ENCODE measurements at regions not wholly inside any gene's neighbourhood (a gene's known extent, or its start where the extent isn't known, plus 50 kb on each side); places are given as distances from the start of the nearest gene placed in this dataset.
A peak's percentile ranks its signal among the peaks of the same experiment; 100 is the strongest.
"Not testable (repeated sequence)": the region's sequence is repeated elsewhere in the genome, so short reads cannot be mapped to it uniquely, and the experiment has no call there.

DNA sequence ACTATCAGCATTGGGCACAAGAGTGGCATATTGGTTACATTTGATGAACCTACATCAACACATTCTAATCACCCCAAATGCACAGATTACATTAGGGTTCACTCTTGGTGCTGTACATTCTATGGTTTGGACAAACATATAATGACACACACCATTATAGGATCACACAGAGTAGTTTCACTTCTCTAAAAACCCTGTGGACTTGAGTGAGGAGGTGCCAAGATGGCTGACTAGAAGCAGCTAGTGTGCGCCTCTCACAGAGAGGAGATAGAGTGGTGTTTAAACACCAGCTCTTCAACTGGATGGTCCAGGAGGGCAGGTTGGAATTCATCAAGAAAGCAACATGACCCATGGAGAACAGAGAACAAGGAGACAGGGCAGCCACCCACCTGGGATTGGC, 265.6 kb downstream of the TDRD3 start:
- H3K27ac ChIP-seq: no peak overlapping the region
- no peaks in the 10 kb centered on the region for H3K27me3 ChIP-seq
- intact Hi-C loops (cut with DNase I; ENCODE audit: low total_unique reads): no loop called here
- no peak for DNase-seq
- no peaks in the 10 kb centered on the region for H3K9me3 ChIP-seq
- no peaks in the 10 kb centered on the region for H3K4me1 ChIP-seq
- no peak overlapping the region for H3K4me3 ChIP-seq
- no peak for TF ChIP-seq CTCF (IDR thresholded peaks at IDR 0.05)
- no peak for TF ChIP-seq POLR2A (IDR thresholded peaks at IDR 0.05)
- H3K36me3 ChIP-seq: no peaks in the 10 kb centered on the region

DNA sequence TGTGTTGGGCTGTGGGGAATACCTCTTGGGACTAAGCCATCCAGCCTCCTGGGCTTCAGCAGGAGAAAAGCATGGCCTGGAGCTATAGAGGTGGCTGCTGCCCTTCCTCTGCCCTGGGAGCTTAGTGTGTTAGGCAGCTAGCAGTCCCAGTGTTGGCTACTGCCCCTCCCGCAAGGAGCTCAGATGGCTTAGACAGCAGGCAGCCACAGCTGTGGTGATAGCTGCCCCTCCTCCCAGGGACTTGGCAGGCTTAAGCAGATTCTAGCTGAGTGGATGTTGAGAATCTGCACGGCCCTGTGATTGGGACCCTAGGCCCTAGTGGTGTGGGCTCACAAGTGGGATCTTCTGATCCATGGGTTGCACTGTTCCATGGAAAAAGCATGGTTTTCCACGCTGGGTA, 264.5 kb downstream of the TDRD3 start:
- Histone ChIP-seq H3K36me3 (no peaks in the 10 kb centered on the region), H3K4me3 (no peak overlapping the region), H3K9me3 (no peaks in the 10 kb centered on the region), H3K27me3 (no peaks in the 10 kb centered on the region), H3K27ac (no peak overlapping the region), H3K4me1 (no peaks in the 10 kb centered on the region)
- TF ChIP-seq CTCF (IDR thresholded peaks at IDR 0.05) (no peak), POLR2A (IDR thresholded peaks at IDR 0.05) (no peak)
- intact Hi-C loops (cut with DNase I; ENCODE audit: low total_unique reads): no loop called here
- DNase-seq: no peak

GRCh38 chr13:60657586-60657985, 260.6 kb downstream of the TDRD3 start:
- H3K27me3 ChIP-seq; DNase-seq; H3K4me1 ChIP-seq; H3K9me3 ChIP-seq; intact Hi-C loops (cut with DNase I; ENCODE audit: low total_unique reads); H3K36me3 ChIP-seq; H3K4me3 ChIP-seq; H3K27ac ChIP-seq: not testable (repeated sequence)

- intact Hi-C loops (cut with DNase I; ENCODE audit: low total_unique reads): no loop called here
- H3K4me1 ChIP-seq: no peaks in the 10 kb centered on the region
- no peak for TF ChIP-seq POLR2A (IDR thresholded peaks at IDR 0.05)
- TF ChIP-seq CTCF (IDR thresholded peaks at IDR 0.05): no peak
- no peak for DNase-seq
- H3K27ac ChIP-seq: peak overlapping the region in 1 of 2 donors; percentile 22
- H3K27me3 ChIP-seq: no peaks in the 10 kb centered on the region
- H3K4me3 ChIP-seq: no peak overlapping the region
- no peaks in the 10 kb centered on the region for H3K9me3 ChIP-seq
- no peaks in the 10 kb centered on the region for H3K36me3 ChIP-seq
Observed at GRCh38 chr13:60655256-60655655, 258.2 kb downstream of the TDRD3 start.

DNA sequence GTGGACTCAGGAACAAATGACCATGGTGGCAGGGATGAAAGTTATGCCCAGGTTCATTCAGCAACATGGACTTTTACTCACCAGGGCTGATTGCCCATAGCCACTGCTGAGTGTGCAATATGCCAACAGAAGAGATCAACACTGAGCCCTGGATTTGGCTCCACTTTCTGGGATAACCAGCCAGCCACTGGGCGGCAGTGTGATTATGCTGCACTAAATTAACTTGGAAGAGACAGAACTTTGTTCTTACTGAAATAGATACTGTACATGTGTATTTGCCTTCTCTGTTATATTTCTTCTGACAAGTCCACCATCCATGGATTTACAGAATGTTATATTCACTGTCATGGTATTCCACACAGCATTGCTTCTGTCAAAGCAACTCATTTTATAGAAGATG, 257.4 kb downstream of the TDRD3 start:
- intact Hi-C loops (cut with DNase I; ENCODE audit: low total_unique reads): no loop called here
- peak in 1 of 2 donors; percentile 22 for DNase-seq
- TF ChIP-seq CTCF (IDR thresholded peaks at IDR 0.05) (peak in 3 of 4 experiments; percentile 25 to 50 (median 33)), POLR2A (IDR thresholded peaks at IDR 0.05) (no peak)
- Histone ChIP-seq H3K27ac (no peak overlapping the region), H3K4me3 (no peak overlapping the region), H3K9me3 (no peaks in the 10 kb centered on the region), H3K4me1 (no peaks in the 10 kb centered on the region), H3K27me3 (no peaks in the 10 kb centered on the region), H3K36me3 (no peaks in the 10 kb centered on the region)

DNA sequence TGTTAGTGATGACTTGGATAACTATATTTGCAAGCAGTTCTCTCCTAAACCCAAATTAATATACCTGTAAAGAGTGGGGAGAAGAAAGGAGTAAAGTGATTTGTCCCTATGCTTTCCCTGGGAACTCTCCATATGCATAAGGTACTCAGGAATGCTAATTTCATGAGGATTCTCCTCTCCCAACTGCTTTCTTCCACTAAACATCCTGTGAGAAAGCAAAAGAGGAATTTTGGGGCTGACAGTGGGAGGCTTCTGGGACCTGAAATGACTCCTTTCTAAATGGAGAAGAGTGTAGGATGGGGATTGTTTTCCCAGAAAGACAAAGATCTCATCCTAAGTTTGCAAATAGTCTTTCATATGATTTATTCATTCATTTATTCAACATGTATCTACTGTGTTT, 250.5 kb downstream of the TDRD3 start:
- H3K4me1 ChIP-seq: no peaks in the 10 kb centered on the region
- intact Hi-C loops (cut with DNase I; ENCODE audit: low total_unique reads): no loop called here
- TF ChIP-seq CTCF (IDR thresholded peaks at IDR 0.05) (no peak), POLR2A (IDR thresholded peaks at IDR 0.05) (no peak)
- no peaks in the 10 kb centered on the region for H3K36me3 ChIP-seq
- H3K27ac ChIP-seq: no peak overlapping the region
- H3K9me3 ChIP-seq: no peaks in the 10 kb centered on the region
- DNase-seq: no peak
- no peak overlapping the region for H3K4me3 ChIP-seq
- H3K27me3 ChIP-seq: no peaks in the 10 kb centered on the region
